GM21717 (cell line): ENCODE measurements at regions not wholly inside any gene's neighbourhood (a gene's known extent, or its start where the extent isn't known, plus 50 kb on each side); places are given as distances from the start of the nearest gene placed in this dataset.

Experiments used
- ATAC-seq: cut with Tn5 transposase; IDR thresholded peaks from one replicate; pipeline ENCODE4 v1.9.1; 2021; ENCODE audit warnings: mild to moderate bottlenecking, moderate library complexity; ENCODE audit not compliant: unreplicated experiment

GRCh38 chr7:25789701-25790640 is 362.0 kb upstream of the NFE2L3 start:
- no peak for ATAC-seq

- no peak for ATAC-seq
These were observed 361.0 kb upstream of the NFE2L3 start for GRCh38 chr7:25790963-25791362.

DNA sequence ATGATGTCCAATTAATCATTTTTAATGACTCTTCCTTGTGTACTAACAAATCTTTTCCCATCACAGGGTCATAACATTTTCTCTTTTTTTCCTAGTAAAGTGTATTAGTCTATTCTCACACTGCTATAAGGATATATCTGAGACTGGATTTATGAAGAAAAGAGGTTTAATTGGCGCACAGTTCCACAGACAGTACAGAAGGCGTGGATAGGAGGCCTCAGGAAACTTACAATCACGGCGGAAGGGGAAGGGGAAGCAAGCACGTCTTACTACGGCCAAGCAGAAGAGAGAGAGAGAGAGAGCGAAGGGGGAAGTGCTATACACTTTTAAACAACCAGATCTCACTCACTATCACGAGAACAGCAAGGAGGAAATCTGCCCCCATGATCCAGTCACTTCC is 359.4 kb upstream of the NFE2L3 start:
- ATAC-seq, result no peak

GRCh38 chr7:25795824-25796235 is 356.2 kb upstream of the NFE2L3 start:
- no peak for ATAC-seq

DNA sequence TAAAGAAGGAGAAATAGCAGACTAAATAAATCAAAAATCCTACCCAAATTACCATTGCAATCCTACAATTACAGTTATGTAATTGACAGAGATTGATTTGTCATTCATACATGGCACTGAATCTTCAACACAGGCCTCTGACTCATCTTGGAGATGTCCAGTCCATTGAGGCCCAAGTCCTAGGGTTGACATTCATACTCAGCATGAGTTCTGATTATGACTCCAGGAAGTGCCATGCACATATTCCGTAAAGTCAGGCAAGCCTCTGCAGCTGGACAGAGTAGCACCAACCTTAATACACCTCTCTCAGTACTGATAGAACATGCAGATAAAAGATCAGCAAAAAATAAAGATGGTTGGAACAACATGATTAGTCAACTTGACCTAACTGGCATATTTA is 353.7 kb upstream of the NFE2L3 start:
- ATAC-seq, result no peak

- no peak for ATAC-seq
These were observed 350.8 kb upstream of the NFE2L3 start for GRCh38 chr7:25801214-25801613.

- ATAC-seq, result no peak
These were observed 349.9 kb upstream of the NFE2L3 start for GRCh38 chr7:25802057-25802456.

GRCh38 chr7:25802473-25802872 is 349.5 kb upstream of the NFE2L3 start:
- peak; percentile 62 for ATAC-seq

GRCh38 chr7:25803117-25803887 is 348.7 kb upstream of the NFE2L3 start:
- no peak for ATAC-seq

DNA sequence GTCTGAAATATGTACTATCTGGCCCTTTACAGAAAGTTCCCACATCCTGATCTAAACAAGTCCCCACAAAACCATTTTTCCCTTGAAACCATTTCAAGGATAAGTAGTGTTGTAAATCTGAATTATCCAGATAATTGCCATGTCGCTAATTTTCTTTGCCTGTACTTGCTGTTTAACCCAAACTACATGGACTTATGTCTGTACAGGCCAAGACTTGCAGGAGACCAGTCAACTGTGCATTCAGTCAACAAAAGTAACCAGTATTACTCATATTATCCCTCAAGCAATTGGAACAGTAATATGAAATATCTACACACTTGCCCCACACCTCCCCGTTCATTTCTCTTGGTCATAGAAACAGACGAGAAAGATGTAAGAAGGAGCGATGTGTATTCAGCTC is 347.8 kb upstream of the NFE2L3 start:
- ATAC-seq, result no peak

- no peak for ATAC-seq
These were observed 346.8 kb upstream of the NFE2L3 start for GRCh38 chr7:25805027-25805687.

DNA sequence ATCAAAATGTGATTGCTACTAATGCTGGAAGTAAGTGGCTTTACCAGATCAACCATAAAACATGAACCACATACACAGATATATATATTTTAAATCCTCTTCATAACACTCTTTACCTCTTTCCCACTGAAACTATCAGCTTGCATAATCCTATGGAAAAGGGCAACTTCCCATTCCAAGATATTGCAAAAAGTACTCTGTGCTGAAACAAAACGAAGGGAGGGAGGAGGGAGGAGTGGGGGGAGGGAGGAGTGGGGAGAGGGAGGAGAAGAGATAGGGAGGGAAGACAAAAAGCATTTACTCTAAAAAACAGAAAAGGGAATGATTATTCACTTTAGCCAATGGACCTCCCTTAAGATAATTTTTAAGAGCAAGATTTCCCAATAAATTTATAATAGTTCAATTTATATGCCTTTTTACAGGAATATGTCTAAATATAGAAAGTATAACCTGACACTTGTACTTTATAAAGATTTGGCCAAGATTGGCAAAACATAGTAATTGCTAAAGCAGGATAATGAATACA is 344.8 kb upstream of the NFE2L3 start:
- ATAC-seq, result no peak

DNA sequence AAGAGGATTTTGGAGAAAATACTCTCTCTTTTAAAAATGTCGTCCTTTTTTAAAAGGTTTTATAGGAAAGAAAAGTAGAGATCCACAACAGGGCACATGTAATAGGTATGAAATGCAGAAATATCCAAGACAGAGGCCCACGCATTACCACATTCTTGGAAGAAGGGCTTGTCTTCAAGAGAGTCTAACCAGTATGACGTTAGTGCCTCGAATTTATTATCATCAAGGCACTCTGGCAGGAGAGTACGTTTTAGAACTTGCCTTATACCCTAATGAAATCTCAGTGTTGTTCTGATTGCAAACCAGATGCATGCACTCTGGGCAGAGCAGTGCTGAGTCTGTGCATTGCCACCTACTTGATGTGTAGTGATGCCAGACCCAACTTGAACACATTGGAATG is 342.6 kb upstream of the NFE2L3 start:
- no peak for ATAC-seq

GRCh38 chr7:25812086-25812850 is 339.7 kb upstream of the NFE2L3 start:
- ATAC-seq, result no peak

GRCh38 chr7:25813381-25813780 is 338.6 kb upstream of the NFE2L3 start:
- ATAC-seq, result no peak

DNA sequence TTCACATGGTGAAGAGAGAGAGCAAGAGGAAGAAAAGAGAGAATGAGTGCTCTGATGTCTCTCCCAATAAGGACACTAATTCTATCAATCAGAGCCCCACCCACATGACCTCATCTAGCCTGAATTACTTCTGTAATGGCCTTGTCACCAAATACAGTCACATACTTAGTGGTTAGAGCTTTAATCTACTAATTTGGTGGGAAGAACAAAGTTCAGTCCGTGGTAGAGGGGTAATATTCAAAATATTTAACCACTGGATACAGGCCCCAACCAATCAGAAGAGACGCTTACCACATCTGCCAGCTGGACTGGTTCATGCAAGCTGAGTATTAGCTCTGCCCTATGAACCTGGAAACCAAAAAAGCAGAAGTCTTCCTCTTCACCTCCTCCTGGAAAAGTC is 336.3 kb upstream of the NFE2L3 start:
- no peak for ATAC-seq

GRCh38 chr7:25820432-25821040 is 331.5 kb upstream of the NFE2L3 start:
- no peak for ATAC-seq

DNA sequence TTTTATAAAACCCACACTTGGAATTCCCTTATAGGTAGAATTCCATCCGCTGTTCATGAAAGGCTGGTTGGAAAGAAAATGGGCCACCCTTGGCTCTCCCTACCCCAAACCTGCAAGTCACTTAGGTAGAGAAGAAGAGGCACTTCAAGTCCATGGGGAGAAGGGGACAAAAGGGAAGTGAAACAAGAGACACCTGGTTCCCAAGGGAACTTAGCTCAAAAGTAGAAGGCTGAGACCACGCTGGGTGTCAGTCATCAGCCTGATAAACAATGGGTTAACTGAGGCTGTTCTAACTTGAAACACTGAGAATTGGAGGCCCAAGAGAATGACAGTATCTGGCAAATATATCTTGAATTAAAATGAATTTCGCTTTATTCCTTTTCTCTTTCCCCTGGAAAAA is 330.8 kb upstream of the NFE2L3 start:
- no peak for ATAC-seq

GRCh38 chr7:25822823-25823222 is 329.2 kb upstream of the NFE2L3 start:
- ATAC-seq, result no peak

DNA sequence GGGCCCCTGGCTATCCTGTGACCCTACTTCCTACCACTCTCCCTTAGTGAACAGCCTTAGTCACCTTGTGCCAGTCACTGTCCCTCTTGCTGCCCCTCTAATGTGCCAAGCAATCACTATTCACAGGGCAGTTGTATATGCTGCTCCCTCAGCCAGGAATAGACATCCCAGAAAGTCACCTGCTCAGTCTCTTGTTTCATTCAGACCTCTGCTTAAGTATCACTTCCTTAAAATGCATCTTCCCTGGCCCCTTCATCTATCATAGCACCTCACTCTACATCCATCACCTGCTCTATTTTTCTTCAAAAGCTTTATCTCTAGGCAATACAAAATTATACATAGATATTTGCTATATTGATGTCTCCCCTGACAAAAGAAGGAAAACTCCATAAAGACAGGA is 328.4 kb upstream of the NFE2L3 start:
- no peak for ATAC-seq
